ENCODE measurements at regions not wholly inside any gene's neighbourhood (a gene's known extent, or its start where the extent isn't known, plus 50 kb on each side); places are given as distances from the start of the nearest gene placed in this dataset.

GRCh38 chr1:163013826-163014600 lies 55.1 kb upstream of the RGS4 start:
- no peak for DNase-seq (ENCODE audit: low read depth in 2 of 2)

- DNase-seq (ENCODE audit: low read depth in 2 of 2), result no peak
Observed at GRCh38 chr1:163006051-163006834, 62.9 kb upstream of the RGS4 start.

- peak in 1 of 2 donors; percentile 64 for DNase-seq (ENCODE audit: low read depth in 2 of 2)
Observed at GRCh38 chr1:162997499-162998285, 71.5 kb upstream of the RGS4 start.

GRCh38 chr1:162996261-162996660 lies 72.9 kb upstream of the RGS4 start:
- DNase-seq (ENCODE audit: low read depth in 2 of 2), result no peak

GRCh38 chr1:162994921-162995320 lies 74.2 kb upstream of the RGS4 start:
- DNase-seq (ENCODE audit: low read depth in 2 of 2), result no peak

GRCh38 chr1:162993846-162994245 lies 75.3 kb upstream of the RGS4 start:
- no peak for DNase-seq (ENCODE audit: low read depth in 2 of 2)

GRCh38 chr1:162992945-162993344 lies 76.2 kb upstream of the RGS4 start:
- DNase-seq (ENCODE audit: low read depth in 2 of 2), result no peak

GRCh38 chr1:162991444-162991843 lies 77.7 kb upstream of the RGS4 start:
- DNase-seq (ENCODE audit: low read depth in 2 of 2), result no peak

GRCh38 chr1:162990665-162991064 lies 78.5 kb upstream of the RGS4 start:
- DNase-seq (ENCODE audit: low read depth in 2 of 2), result no peak

GRCh38 chr1:162988869-162989268 lies 80.3 kb upstream of the RGS4 start:
- no peak for DNase-seq (ENCODE audit: low read depth in 2 of 2)

GRCh38 chr1:162987866-162988265 lies 81.3 kb upstream of the RGS4 start:
- peak in 1 of 2 donors; percentile 63 for DNase-seq (ENCODE audit: low read depth in 2 of 2)

- no peak for DNase-seq (ENCODE audit: low read depth in 2 of 2)
Observed at GRCh38 chr1:162985816-162986435, 83.2 kb upstream of the RGS4 start.

GRCh38 chr1:162984699-162985098 lies 84.5 kb upstream of the RGS4 start:
- peak; percentile 24 to 97 for DNase-seq (ENCODE audit: low read depth in 2 of 2)

- no peak for DNase-seq (ENCODE audit: low read depth in 2 of 2)
Observed at GRCh38 chr1:162983671-162984425, 85.3 kb upstream of the RGS4 start.

GRCh38 chr1:162982364-162982763 lies 86.8 kb upstream of the RGS4 start:
- no peak for DNase-seq (ENCODE audit: low read depth in 2 of 2)

- peak in 1 of 2 donors; percentile 50 for DNase-seq (ENCODE audit: low read depth in 2 of 2)
Observed at GRCh38 chr1:162977944-162978568, 91.1 kb upstream of the RGS4 start.

GRCh38 chr1:162976628-162977027 lies 92.5 kb upstream of the RGS4 start:
- DNase-seq (ENCODE audit: low read depth in 2 of 2), result no peak

GRCh38 chr1:162974810-162975209 lies 94.4 kb upstream of the RGS4 start:
- DNase-seq (ENCODE audit: low read depth in 2 of 2), result no peak

- DNase-seq (ENCODE audit: low read depth in 2 of 2), result peak in 1 of 2 donors; percentile 84
Observed at GRCh38 chr1:162973381-162973795, 95.8 kb upstream of the RGS4 start.

GRCh38 chr1:162972773-162973172 lies 96.4 kb upstream of the RGS4 start:
- DNase-seq (ENCODE audit: low read depth in 2 of 2), result no peak

All from lung microvascular endothelial cell (primary cell).